ENCODE measurements at regions not wholly inside any gene's neighbourhood (a gene's known extent, or its start where the extent isn't known, plus 50 kb on each side); places are given as distances from the start of the nearest gene placed in this dataset.

- Histone ChIP-seq H3K4me2 (ENCODE audit: low read depth, low read length) (no peak overlapping the region), H3K4ac (ENCODE audit: low read depth, low read length) (no peak overlapping the region), H3K23ac (ENCODE audit: low read depth, low read length) (no peak overlapping the region), H2BK120ac (ENCODE audit: low read depth, low read length) (no peak overlapping the region), H3K18ac (ENCODE audit: low read depth, low read length) (no peak overlapping the region), H2AK9ac (replicated peaks; ENCODE audit: low read depth, low read length, poor library complexity) (no peak overlapping the region), H3K9me1 (ENCODE audit: insufficient read depth, low read length) (no peaks in the 10 kb centered on the region), H3K36me3 (ENCODE audit: control insufficient read depth, insufficient read depth, low read length) (no peaks in the 10 kb centered on the region), H3K9me3 (ENCODE audit: control insufficient read depth, insufficient read depth, low read length) (peaks cover 3% of the 10 kb centered on the region; the same call in 1 of the 2 replicates), H2AFZ (replicated peaks; ENCODE audit: low read length, poor library complexity) (no peak overlapping the region), H3K4me3 (ENCODE audit: insufficient read depth, low read depth, low read length) (no peak overlapping the region), H2BK20ac (ENCODE audit: low read depth, low read length) (no peak overlapping the region), H4K8ac (ENCODE audit: low read depth in 2 of 2, low read length in 2 of 2) (no peak overlapping the region), H3K27me3 (ENCODE audit: control insufficient read depth, insufficient read depth, low read length) (no peaks in the 10 kb centered on the region), H3K9ac (ENCODE audit: low read depth, low read length) (no peak overlapping the region), H2BK15ac (ENCODE audit: low read depth, low read length) (no peak overlapping the region), H3K27ac (ENCODE audit: insufficient read depth, low read length) (no peak overlapping the region), H4K91ac (ENCODE audit: insufficient read depth, low read depth, low read length) (no peak overlapping the region), H4K5ac (ENCODE audit: low read depth, low read length) (no peak overlapping the region), H2BK5ac (ENCODE audit: low read depth, low read length, poor library complexity, severe bottlenecking) (no peak overlapping the region), H3K14ac (replicated peaks; ENCODE audit: low read depth, low read length) (no peak overlapping the region), H3K56ac (ENCODE audit: extremely low read depth, insufficient read depth, low read length) (no peak overlapping the region), H3K4me1 (ENCODE audit: control insufficient read depth, insufficient read depth, low read length) (no peaks in the 10 kb centered on the region), H3K79me1 (ENCODE audit: low read depth in 1 of 2, low read length in 2 of 2) (no peaks in the 10 kb centered on the region), H4K20me1 (ENCODE audit: insufficient read depth, low read length) (no peaks in the 10 kb centered on the region), H2AK5ac (ENCODE audit: low read depth, low read length) (no peak overlapping the region)
- POLR2A ChIA-PET (ENCODE audit: unreplicated experiment): no interaction called here
- intact Hi-C loops (cut with micrococcal nuclease): no loop called here
- in situ Hi-C loops (cut with MboI; ENCODE audit: low sequenced_read_pairs): no loop called here
- DNase-seq: no peak
- BruUV-seq (replicated peaks): no TSS peak
- TF ChIP-seq USF2 (IDR thresholded peaks at IDR 0.05; ENCODE audit: low read depth, low read length) (no peak), CTCF (conservative IDR thresholded peaks at IDR 0.05; ENCODE audit: low read depth, low read length) (no peak), MXI1 (IDR thresholded peaks at IDR 0.05; ENCODE audit: borderline replicate concordance, low read depth, low read length) (no peak), MAFK (IDR thresholded peaks at IDR 0.05; ENCODE audit: low read depth, low read length) (no peak), CHD1 (IDR thresholded peaks at IDR 0.05; ENCODE audit: low read depth, low read length) (no peak), BHLHE40 (IDR thresholded peaks at IDR 0.05; ENCODE audit: low read depth, low read length) (no peak), FOS (IDR thresholded peaks at IDR 0.05; ENCODE audit: low read depth, low read length) (no peak), RAD21 (IDR thresholded peaks at IDR 0.05; ENCODE audit: low read length) (no peak), RFX5 (IDR thresholded peaks at IDR 0.05; ENCODE audit: low read depth, low read length) (no peak), RCOR1 (IDR thresholded peaks at IDR 0.05; ENCODE audit: insufficient replicate concordance, low read length) (no peak), MAZ (IDR thresholded peaks at IDR 0.05; ENCODE audit: borderline replicate concordance, low read depth, low read length) (no peak)
- 30% methylated on average over 2 of the region's 4 CpGs; no CpG with 5 or more reads in 1 of the 2 experiments for WGBS, 2 experiments (ENCODE audit: extremely low coverage in 2 of 2, insufficient read length in 1 of 2)
- dilution Hi-C loops (cut with HindIII; ENCODE audit: low sequenced_read_pairs, unreplicated experiment): no loop called here
- CTCF ChIA-PET: no interaction called here
- no peak for ATAC-seq (ENCODE audit: low read depth)
These were observed 759.9 kb downstream of the PDHA2 start for GRCh38 chr4:96599752-96600151.
